Neural progenitor cell (in vitro differentiated cells): ENCODE measurements at regions not wholly inside any gene's neighbourhood (a gene's known extent, or its start where the extent isn't known, plus 50 kb on each side); places are given as distances from the start of the nearest gene placed in this dataset.
A peak's percentile ranks its signal among the peaks of the same experiment; 100 is the strongest.

ENCODE experiments used
- DNase-seq: peaks from one replicate; pipeline ENCODE4 v3.0.0-alpha.2; 2016; ENCODE audit warnings: low spot score
- H2AFZ ChIP-seq: fragments of 200-600 bp; sonication (generic); replicated peaks from 2 replicates; pipeline ENCODE4 v1.6.1; 2016; ENCODE audit warnings: antibody characterized with exemption
- H3F3A ChIP-seq: fragments of 200-600 bp; sonication (generic); 2 replicates; pipeline ENCODE4 v1.6.1; 2016; ENCODE audit warnings: antibody characterized with exemption, low read depth
- H3K27ac ChIP-seq: fragments of 200-600 bp; sonication (generic); 2 replicates; pipeline ENCODE4 v1.5.1; 2016; ENCODE audit warnings: mild to moderate bottlenecking
- H3K27me3 ChIP-seq: fragments of 200-600 bp; sonication (generic); 2 replicates; pipeline ENCODE4 v1.6.1; 2016; ENCODE audit warnings: mild to moderate bottlenecking, moderate library complexity
- H3K36me3 ChIP-seq: fragments of 200-600 bp; sonication (generic); 2 replicates; pipeline ENCODE4 v1.5.1; 2016
- H3K4me1 ChIP-seq: fragments of 200-600 bp; sonication (generic); 2 replicates; pipeline ENCODE4 v1.6.1; 2016; ENCODE audit warnings: mixed run types
- H3K4me2 ChIP-seq: fragments of 200-600 bp; sonication (generic); 2 replicates; pipeline ENCODE4 v1.6.1; 2016
- H3K4me3 ChIP-seq: fragments of 200-600 bp; sonication (generic); 2 replicates; pipeline ENCODE4 v1.5.1; 2016
- H3K79me2 ChIP-seq: fragments of 200-600 bp; sonication (generic); 2 replicates; pipeline ENCODE4 v1.6.1; 2016; ENCODE audit warnings: low read depth
- H3K9ac ChIP-seq: fragments of 200-600 bp; sonication (generic); 2 replicates; pipeline ENCODE4 v1.6.1; 2016
- H3K9me3 ChIP-seq: fragments of 200-600 bp; sonication (generic); 2 replicates; pipeline ENCODE4 v1.5.1; 2016; ENCODE audit warnings: low read depth
- H4K20me1 ChIP-seq: fragments of 200-600 bp; sonication (generic); 2 replicates; pipeline ENCODE4 v1.6.1; 2016; ENCODE audit warnings: low read depth
- H3K27ac Mint-ChIP-seq: 3 replicates; pipeline ENCODE4 v1.8.0; 2021; ENCODE audit warnings: mixed read lengths
- H3K27me3 Mint-ChIP-seq: 2 replicates; pipeline ENCODE4 v1.8.0; 2022; ENCODE audit warnings: low read depth, mild to moderate bottlenecking, inconsistent platforms, moderate library complexity, mixed read lengths; ENCODE audit not compliant: insufficient read depth
- H3K36me3 Mint-ChIP-seq: 3 replicates; pipeline ENCODE4 v1.8.0; 2021; ENCODE audit warnings: mixed read lengths
- H3K4me1 Mint-ChIP-seq: 3 replicates; pipeline ENCODE4 v1.8.0; 2021; ENCODE audit warnings: mixed read lengths
- H3K4me3 Mint-ChIP-seq: 3 replicates; pipeline ENCODE4 v1.8.0; 2021; ENCODE audit warnings: mild to moderate bottlenecking, moderate library complexity, mixed read lengths
- H3K9me3 Mint-ChIP-seq: 3 replicates; pipeline ENCODE4 v1.8.0; 2020; ENCODE audit warnings: mixed read lengths
- EZH2 ChIP-seq: fragments of 200-600 bp; sonication (generic); IDR thresholded peaks from 2 replicates; pipeline ENCODE4 v1.6.1; 2017; ENCODE audit warnings: antibody characterized with exemption, mild to moderate bottlenecking, moderate library complexity
- EZH2phosphoT487 ChIP-seq: fragments of 200-600 bp; sonication (generic); IDR thresholded peaks from 2 replicates; pipeline ENCODE4 v1.6.1; 2017; ENCODE audit warnings: antibody characterized with exemption
- TF ChIP-seq, protein P1 (sequence below): fragments of 200-600 bp; sonication (generic); IDR thresholded peaks from 2 replicates; pipeline ENCODE4 v1.5.1; 2017; ENCODE audit warnings: antibody characterized with exemption, mild to moderate bottlenecking

DNA sequence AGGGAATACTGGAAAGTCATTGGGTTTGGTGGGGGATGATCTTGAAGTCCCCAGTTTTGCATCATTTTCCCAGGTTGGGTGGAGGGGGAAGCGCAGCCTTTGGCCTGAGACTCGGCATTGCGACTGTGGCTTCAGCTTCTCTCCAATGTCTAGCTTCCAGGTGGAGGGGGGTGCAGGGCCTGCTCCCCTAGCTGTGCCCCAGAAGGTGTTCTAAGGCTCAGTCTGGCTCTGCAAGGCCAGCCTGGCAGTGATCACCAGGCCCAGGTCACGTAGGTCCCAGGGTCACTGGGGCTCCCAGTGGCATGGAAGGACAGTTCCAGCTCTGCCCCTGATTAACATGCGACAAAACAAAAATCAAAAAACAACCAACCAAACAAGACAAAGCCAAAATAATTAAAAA is 56.9 kb upstream of the HAAO start:
- no peak overlapping the region for H3K27ac Mint-ChIP-seq

DNA sequence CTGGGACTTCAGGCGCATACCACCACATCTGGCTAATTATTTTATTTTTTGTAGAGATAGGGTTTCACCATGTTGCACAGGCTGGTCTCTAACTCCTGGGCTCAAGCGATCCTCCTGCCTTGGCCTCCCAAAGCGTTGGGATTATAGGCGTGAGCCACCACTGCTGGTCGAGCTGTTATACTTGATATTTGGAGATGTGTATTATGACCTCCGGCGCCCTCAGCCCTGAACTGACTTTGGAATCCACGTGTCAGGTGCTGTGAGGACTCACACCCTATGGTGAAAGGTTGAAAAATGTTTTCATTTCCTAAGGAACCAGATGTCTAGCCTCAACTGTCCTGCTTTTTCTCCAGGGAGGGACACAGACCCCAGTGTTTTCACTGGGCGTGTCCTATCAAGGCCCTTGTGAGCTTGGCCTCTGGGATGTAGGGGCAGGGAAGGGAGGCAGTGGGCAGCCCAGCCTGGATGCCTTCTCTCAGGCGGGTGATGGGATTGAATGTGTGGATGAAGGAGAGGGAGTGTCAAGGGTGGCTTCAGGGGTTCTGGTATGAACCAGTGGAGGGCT is 56.4 kb upstream of the HAAO start:
- Histone ChIP-seq H3F3A (no peaks in the 10 kb centered on the region), H3K4me1 (peaks cover 12% of the 10 kb centered on the region), H3K9me3 (no peaks in the 10 kb centered on the region), H3K27me3 (no peaks in the 10 kb centered on the region), H3K4me3 (no peak overlapping the region), H3K4me2 (no peak overlapping the region), H3K79me2 (no peaks in the 10 kb centered on the region), H3K27ac (no peak overlapping the region), H2AFZ (no peak overlapping the region), H3K9ac (no peak overlapping the region), H3K36me3 (no peaks in the 10 kb centered on the region), H4K20me1 (no peaks in the 10 kb centered on the region)
- no peak for DNase-seq
- H3K9me3 Mint-ChIP-seq: no peaks in the 10 kb centered on the region
- TF ChIP-seq EZH2phosphoT487 (no peak), EZH2 (no peak)
- TF ChIP-seq, protein P1, sequence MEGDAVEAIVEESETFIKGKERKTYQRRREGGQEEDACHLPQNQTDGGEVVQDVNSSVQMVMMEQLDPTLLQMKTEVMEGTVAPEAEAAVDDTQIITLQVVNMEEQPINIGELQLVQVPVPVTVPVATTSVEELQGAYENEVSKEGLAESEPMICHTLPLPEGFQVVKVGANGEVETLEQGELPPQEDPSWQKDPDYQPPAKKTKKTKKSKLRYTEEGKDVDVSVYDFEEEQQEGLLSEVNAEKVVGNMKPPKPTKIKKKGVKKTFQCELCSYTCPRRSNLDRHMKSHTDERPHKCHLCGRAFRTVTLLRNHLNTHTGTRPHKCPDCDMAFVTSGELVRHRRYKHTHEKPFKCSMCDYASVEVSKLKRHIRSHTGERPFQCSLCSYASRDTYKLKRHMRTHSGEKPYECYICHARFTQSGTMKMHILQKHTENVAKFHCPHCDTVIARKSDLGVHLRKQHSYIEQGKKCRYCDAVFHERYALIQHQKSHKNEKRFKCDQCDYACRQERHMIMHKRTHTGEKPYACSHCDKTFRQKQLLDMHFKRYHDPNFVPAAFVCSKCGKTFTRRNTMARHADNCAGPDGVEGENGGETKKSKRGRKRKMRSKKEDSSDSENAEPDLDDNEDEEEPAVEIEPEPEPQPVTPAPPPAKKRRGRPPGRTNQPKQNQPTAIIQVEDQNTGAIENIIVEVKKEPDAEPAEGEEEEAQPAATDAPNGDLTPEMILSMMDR: no peak
- H3K4me1 Mint-ChIP-seq: peaks cover 18% of the 10 kb centered on the region
- H3K36me3 Mint-ChIP-seq: no peaks in the 10 kb centered on the region
- H3K4me3 Mint-ChIP-seq: peak overlapping the region; percentile 44
- no peak overlapping the region for H3K27ac Mint-ChIP-seq
- H3K27me3 Mint-ChIP-seq: peaks cover 4% of the 10 kb centered on the region

More for the DNA sequence above, 56.9 kb upstream of the HAAO start:
- Histone ChIP-seq H3K4me2 (no peak overlapping the region), H3K27me3 (no peaks in the 10 kb centered on the region), H3K9ac (no peak overlapping the region), H4K20me1 (no peaks in the 10 kb centered on the region), H3K36me3 (no peaks in the 10 kb centered on the region), H3K4me1 (peaks cover 12% of the 10 kb centered on the region), H3K79me2 (no peaks in the 10 kb centered on the region), H2AFZ (no peak overlapping the region), H3K4me3 (no peak overlapping the region), H3K27ac (no peak overlapping the region), H3K9me3 (no peaks in the 10 kb centered on the region), H3F3A (no peaks in the 10 kb centered on the region)
- Mint-ChIP-seq H3K27me3 (peaks cover 4% of the 10 kb centered on the region), H3K4me3 (no peak overlapping the region), H3K36me3 (no peaks in the 10 kb centered on the region), H3K4me1 (peaks cover 22% of the 10 kb centered on the region), H3K9me3 (no peaks in the 10 kb centered on the region)
- TF ChIP-seq EZH2: no peak
- TF ChIP-seq EZH2phosphoT487: no peak
- TF ChIP-seq, protein P1: no peak
- no peak for DNase-seq

DNA sequence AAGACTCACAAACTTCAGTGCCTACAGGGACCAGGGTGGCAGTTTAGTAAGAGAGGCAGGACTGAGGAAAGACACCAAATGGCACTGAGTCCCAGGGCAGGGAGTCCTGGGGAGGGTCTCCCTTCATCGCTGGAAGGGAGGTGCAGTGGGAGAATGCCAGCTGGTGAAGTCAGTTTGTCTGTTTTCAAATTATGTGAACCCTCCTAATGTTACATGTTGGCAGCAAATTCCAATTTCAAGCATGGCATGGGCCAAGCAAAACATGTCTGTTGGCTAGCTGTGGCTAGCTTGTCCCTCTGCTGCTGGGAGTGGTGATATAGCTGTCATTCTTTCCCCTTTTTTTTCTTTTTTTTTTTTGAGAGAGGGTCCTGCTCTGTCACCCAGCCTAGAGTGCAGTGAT is 55.9 kb upstream of the HAAO start:
- Histone ChIP-seq H3K4me1 (peaks cover 16% of the 10 kb centered on the region), H3K27ac (no peak overlapping the region), H4K20me1 (no peaks in the 10 kb centered on the region), H3F3A (no peaks in the 10 kb centered on the region), H3K9ac (no peak overlapping the region), H3K36me3 (no peaks in the 10 kb centered on the region), H3K4me2 (no peak overlapping the region), H3K79me2 (no peaks in the 10 kb centered on the region), H2AFZ (no peak overlapping the region), H3K9me3 (no peaks in the 10 kb centered on the region), H3K27me3 (no peaks in the 10 kb centered on the region), H3K4me3 (no peak overlapping the region)
- no peak for DNase-seq
- Mint-ChIP-seq H3K27ac (no peak overlapping the region), H3K4me1 (peaks cover 15% of the 10 kb centered on the region), H3K36me3 (no peaks in the 10 kb centered on the region), H3K9me3 (no peaks in the 10 kb centered on the region), H3K27me3 (peaks cover 6% of the 10 kb centered on the region), H3K4me3 (no peak overlapping the region)
- TF ChIP-seq EZH2: no peak
- TF ChIP-seq EZH2phosphoT487: no peak
- TF ChIP-seq, protein P1: no peak
